ENCODE measurements at regions not wholly inside any gene's neighbourhood (a gene's known extent, or its start where the extent isn't known, plus 50 kb on each side); places are given as distances from the start of the nearest gene placed in this dataset.

DNA sequence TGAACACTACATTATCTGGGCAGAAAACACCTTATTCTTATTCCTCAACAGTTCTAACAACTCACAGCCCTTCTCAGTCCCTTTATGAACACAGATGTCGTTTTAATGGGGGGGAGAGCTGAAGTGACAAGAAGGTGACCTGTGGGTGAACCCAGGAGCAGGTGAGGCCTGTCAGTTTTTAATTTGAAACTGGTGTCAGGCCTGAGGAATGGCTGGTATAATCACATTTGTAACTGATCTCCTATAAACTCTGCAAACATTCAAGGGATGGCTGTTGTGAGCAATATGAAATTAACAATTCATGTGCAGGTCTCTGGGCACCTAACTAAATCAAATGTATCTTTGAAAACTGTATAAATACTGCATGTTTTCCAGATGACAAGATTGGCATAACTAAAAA, 362.1 kb upstream of the NR5A2 start:
- Histone ChIP-seq H3K27me3 (no peaks in the 10 kb centered on the region), H3K9me3 (no peaks in the 10 kb centered on the region), H3K27ac (no peak overlapping the region), H3K4me3 (no peak overlapping the region), H3K4me1 (no peaks in the 10 kb centered on the region), H3K36me3 (no peaks in the 10 kb centered on the region)
- WGBS, 2 donors: 0 to 5% methylated on average over 1 of the region's 1 CpG
- no peak for TF ChIP-seq EP300 (IDR thresholded peaks at IDR 0.05)
- TF ChIP-seq POLR2AphosphoS5 (IDR thresholded peaks at IDR 0.05): no peak
- no peak for TF ChIP-seq POLR2A (IDR thresholded peaks at IDR 0.05)
- TF ChIP-seq, protein P1, sequence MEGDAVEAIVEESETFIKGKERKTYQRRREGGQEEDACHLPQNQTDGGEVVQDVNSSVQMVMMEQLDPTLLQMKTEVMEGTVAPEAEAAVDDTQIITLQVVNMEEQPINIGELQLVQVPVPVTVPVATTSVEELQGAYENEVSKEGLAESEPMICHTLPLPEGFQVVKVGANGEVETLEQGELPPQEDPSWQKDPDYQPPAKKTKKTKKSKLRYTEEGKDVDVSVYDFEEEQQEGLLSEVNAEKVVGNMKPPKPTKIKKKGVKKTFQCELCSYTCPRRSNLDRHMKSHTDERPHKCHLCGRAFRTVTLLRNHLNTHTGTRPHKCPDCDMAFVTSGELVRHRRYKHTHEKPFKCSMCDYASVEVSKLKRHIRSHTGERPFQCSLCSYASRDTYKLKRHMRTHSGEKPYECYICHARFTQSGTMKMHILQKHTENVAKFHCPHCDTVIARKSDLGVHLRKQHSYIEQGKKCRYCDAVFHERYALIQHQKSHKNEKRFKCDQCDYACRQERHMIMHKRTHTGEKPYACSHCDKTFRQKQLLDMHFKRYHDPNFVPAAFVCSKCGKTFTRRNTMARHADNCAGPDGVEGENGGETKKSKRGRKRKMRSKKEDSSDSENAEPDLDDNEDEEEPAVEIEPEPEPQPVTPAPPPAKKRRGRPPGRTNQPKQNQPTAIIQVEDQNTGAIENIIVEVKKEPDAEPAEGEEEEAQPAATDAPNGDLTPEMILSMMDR (IDR thresholded peaks at IDR 0.05): no peak
- no peak for DNase-seq
- intact Hi-C loops (cut with DNase I): no loop called here

DNA sequence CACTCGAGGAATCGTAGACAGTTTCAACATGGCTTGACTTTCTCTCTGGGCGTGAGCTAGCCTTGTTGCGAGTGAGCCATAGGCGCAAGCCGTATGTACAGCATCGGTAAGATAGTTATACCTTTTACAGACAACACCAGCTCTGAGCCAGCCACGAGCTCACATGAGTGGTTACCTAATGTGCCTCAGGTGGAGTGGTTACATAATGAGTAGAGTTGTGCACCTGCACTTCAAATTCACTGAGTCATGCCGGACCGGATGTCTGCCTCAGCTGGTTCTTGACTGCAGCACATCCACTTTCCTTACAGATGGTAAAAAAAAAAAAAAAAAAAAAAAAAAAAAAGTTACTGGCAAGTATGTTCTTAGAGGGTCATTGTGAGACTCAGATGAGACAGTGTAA, 360.4 kb upstream of the NR5A2 start:
- H3K4me1 ChIP-seq: no peaks in the 10 kb centered on the region
- H3K27ac ChIP-seq: no peak overlapping the region
- WGBS, 2 donors: 78 to 92% methylated on average over 10 of the region's 10 CpGs
- no peak for DNase-seq
- TF ChIP-seq, protein P1 (IDR thresholded peaks at IDR 0.05): no peak
- TF ChIP-seq EP300 (IDR thresholded peaks at IDR 0.05) (no peak), POLR2A (IDR thresholded peaks at IDR 0.05) (no peak), POLR2AphosphoS5 (IDR thresholded peaks at IDR 0.05) (no peak)
- no peaks in the 10 kb centered on the region for H3K27me3 ChIP-seq
- intact Hi-C loops (cut with DNase I): no loop called here
- H3K36me3 ChIP-seq: no peaks in the 10 kb centered on the region
- H3K9me3 ChIP-seq: no peaks in the 10 kb centered on the region
- no peak overlapping the region for H3K4me3 ChIP-seq

DNA sequence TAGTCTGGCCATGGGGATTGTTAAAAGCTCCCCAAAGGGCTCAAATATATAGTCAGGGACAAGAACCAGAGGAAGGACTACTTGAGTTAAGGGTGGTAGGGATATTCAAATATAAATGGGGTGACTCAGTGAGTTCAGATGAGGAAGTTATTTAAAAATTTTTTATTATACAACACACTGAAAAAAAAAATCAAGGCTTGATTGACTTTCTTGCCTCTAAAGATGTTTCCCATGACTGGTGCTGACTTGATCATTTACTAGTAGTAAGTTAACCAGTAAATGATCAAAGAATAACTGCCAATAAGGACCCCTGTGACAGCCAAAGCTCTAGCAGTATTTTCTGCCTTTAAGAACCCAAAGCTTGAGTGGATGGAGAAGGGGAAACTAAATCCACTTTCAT, 357.6 kb upstream of the NR5A2 start:
- Histone ChIP-seq H3K27me3 (no peaks in the 10 kb centered on the region), H3K9me3 (no peaks in the 10 kb centered on the region), H3K36me3 (no peaks in the 10 kb centered on the region), H3K4me1 (no peaks in the 10 kb centered on the region), H3K4me3 (no peak overlapping the region), H3K27ac (no peak overlapping the region)
- no peak for DNase-seq
- intact Hi-C loops (cut with DNase I): no loop called here
- TF ChIP-seq POLR2AphosphoS5 (IDR thresholded peaks at IDR 0.05) (no peak), POLR2A (IDR thresholded peaks at IDR 0.05) (no peak), EP300 (IDR thresholded peaks at IDR 0.05) (no peak)
- TF ChIP-seq, protein P1 (IDR thresholded peaks at IDR 0.05): no peak

DNA sequence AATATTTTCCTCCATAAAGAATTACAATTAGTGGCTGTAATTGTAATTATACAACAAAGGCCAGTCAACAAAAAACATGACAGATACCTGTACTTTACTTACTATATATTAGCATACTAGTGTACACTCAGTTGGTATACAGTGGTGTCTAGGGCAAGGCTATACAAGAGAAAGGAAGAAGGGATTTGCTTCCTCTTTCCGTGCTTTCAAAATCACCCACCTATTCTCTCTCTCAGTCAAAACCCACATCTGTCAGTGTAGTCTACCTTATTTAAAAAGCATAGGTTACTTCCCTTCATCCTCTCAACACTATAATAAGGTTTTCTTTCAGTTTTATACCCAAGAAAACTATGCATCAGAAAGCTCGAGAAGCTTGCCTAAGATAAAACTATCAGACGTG, 355.8 kb upstream of the NR5A2 start:
- intact Hi-C loops (cut with DNase I): no loop called here
- Histone ChIP-seq H3K27ac (no peak overlapping the region), H3K27me3 (no peaks in the 10 kb centered on the region), H3K4me1 (no peaks in the 10 kb centered on the region), H3K9me3 (no peaks in the 10 kb centered on the region), H3K36me3 (no peaks in the 10 kb centered on the region), H3K4me3 (no peak overlapping the region)
- DNase-seq: no peak
- TF ChIP-seq, protein P1 (IDR thresholded peaks at IDR 0.05): no peak
- TF ChIP-seq POLR2AphosphoS5 (IDR thresholded peaks at IDR 0.05) (no peak), EP300 (IDR thresholded peaks at IDR 0.05) (no peak)
- 87 to 91% methylated on average over 3 of the region's 3 CpGs for WGBS, 2 donors

DNA sequence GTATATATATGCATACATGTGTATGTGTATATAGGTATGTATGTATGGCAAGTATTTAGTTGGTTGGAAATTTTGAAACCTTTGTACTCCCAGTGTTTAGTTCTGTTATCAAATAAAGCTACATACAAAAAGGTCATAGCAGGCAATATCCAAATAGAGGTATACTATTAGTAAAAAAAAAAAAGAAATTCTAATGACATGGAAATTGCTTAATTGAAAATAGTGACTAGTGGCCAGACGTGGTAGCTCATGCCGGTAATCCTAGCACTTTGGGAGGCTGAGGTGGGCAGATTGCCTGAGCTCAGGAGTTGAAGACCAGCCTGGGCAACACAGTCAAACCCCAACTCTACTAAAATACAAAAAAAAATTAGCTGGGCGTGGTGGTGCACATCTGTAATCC, 351.6 kb upstream of the NR5A2 start:
- DNase-seq: no peak
- Histone ChIP-seq H3K4me3 (no peak overlapping the region), H3K36me3 (no peaks in the 10 kb centered on the region), H3K27ac (no peak overlapping the region), H3K4me1 (no peaks in the 10 kb centered on the region), H3K27me3 (no peaks in the 10 kb centered on the region), H3K9me3 (no peaks in the 10 kb centered on the region)
- WGBS, 2 donors: 91 to 94% methylated on average over 3 of the region's 3 CpGs
- TF ChIP-seq, protein P1 (IDR thresholded peaks at IDR 0.05): no peak
- intact Hi-C loops (cut with DNase I): no loop called here

Data from sigmoid colon (tissue), 6 donors.